ENCODE measurements at regions not wholly inside any gene's neighbourhood (a gene's known extent, or its start where the extent isn't known, plus 50 kb on each side); places are given as distances from the start of the nearest gene placed in this dataset.

- Mint-ChIP-seq H3K4me3 (no peak overlapping the region), H3K36me3 (no peaks in the 10 kb centered on the region), H3K27ac (no peak overlapping the region), H3K4me1 (no peaks in the 10 kb centered on the region), H3K27me3 (peaks cover 0 to 4% (median 0%) of the 10 kb centered on the region in 5 donors), H3K9me3 (peaks cover 0 to 6% (median 0%) of the 10 kb centered on the region in 11 donors)
- Histone ChIP-seq H3K27me3 (ENCODE audit: control insufficient read depth in 2 of 2, insufficient read depth in 2 of 2, low read length in 2 of 2) (peaks cover 0 to 4% of the 10 kb centered on the region in 2 donors), H3K27ac (ENCODE audit: low read depth, low read length) (no peak overlapping the region), H3K36me3 (ENCODE audit: control insufficient read depth in 2 of 3, insufficient read depth in 3 of 3, low read length in 3 of 3) (no peaks in the 10 kb centered on the region), H3K9me3 (ENCODE audit: control insufficient read depth in 2 of 3, low read length in 3 of 3) (no peaks in the 10 kb centered on the region), H3K4me1 (ENCODE audit: control insufficient read depth in 2 of 2, insufficient read depth in 2 of 2, low read length in 2 of 2) (no peaks in the 10 kb centered on the region), H3K4me3 (ENCODE audit: low read length) (no peak overlapping the region)
- intact Hi-C loops (cut with micrococcal nuclease), result no loop called here
- ChIA-PET CTCF (no interaction called here), POLR2A (no interaction called here)
- ATAC-seq, result no peak
- DNase-seq, result no peak
Observed at GRCh38 chr18:78527984-78528383, 451.6 kb upstream of the SALL3 start.

- no peaks in the 10 kb centered on the region for H3K36me3 ChIP-seq (ENCODE audit: control insufficient read depth in 2 of 3, insufficient read depth in 3 of 3, low read length in 3 of 3)
- DNase-seq, result no peak
- Mint-ChIP-seq H3K4me3 (no peak overlapping the region), H3K36me3 (no peaks in the 10 kb centered on the region), H3K27me3 (peaks cover 0 to 4% (median 0%) of the 10 kb centered on the region in 5 donors), H3K27ac (no peak overlapping the region), H3K9me3 (peaks cover 0 to 3% (median 0%) of the 10 kb centered on the region in 11 donors), H3K4me1 (no peaks in the 10 kb centered on the region)
- POLR2A ChIA-PET, result no interaction called here
- no peaks in the 10 kb centered on the region for H3K9me3 ChIP-seq (ENCODE audit: control insufficient read depth in 2 of 3, low read length in 3 of 3)
- H3K4me3 ChIP-seq (ENCODE audit: low read length), result no peak overlapping the region
- intact Hi-C loops (cut with micrococcal nuclease), result no loop called here
- ATAC-seq, result no peak
- no peaks in the 10 kb centered on the region for H3K4me1 ChIP-seq (ENCODE audit: control insufficient read depth in 2 of 2, insufficient read depth in 2 of 2, low read length in 2 of 2)
- no peak overlapping the region for H3K27ac ChIP-seq (ENCODE audit: low read depth, low read length)
- CTCF ChIA-PET, result no interaction called here
- H3K27me3 ChIP-seq (ENCODE audit: control insufficient read depth in 2 of 2, insufficient read depth in 2 of 2, low read length in 2 of 2), result peaks cover 0 to 4% of the 10 kb centered on the region in 2 donors
Observed at GRCh38 chr18:78528411-78529258, 451.0 kb upstream of the SALL3 start.

GRCh38 chr18:78531637-78532036 lies 448.0 kb upstream of the SALL3 start:
- H3K27me3 ChIP-seq (ENCODE audit: control insufficient read depth in 2 of 2, insufficient read depth in 2 of 2, low read length in 2 of 2), result peaks cover 0 to 4% of the 10 kb centered on the region in 2 donors
- no peak overlapping the region for H3K27ac Mint-ChIP-seq
- H3K4me1 Mint-ChIP-seq, result no peaks in the 10 kb centered on the region
- no peak overlapping the region for H3K27ac ChIP-seq (ENCODE audit: low read depth, low read length)
- no peaks in the 10 kb centered on the region for H3K36me3 ChIP-seq (ENCODE audit: control insufficient read depth in 2 of 3, insufficient read depth in 3 of 3, low read length in 3 of 3)
- H3K4me3 ChIP-seq (ENCODE audit: low read length), result no peak overlapping the region
- H3K4me3 Mint-ChIP-seq, result no peak overlapping the region
- intact Hi-C loops (cut with micrococcal nuclease), result no loop called here
- H3K9me3 Mint-ChIP-seq, result peaks cover 0 to 4% (median 0%) of the 10 kb centered on the region in 11 donors
- no peaks in the 10 kb centered on the region for H3K4me1 ChIP-seq (ENCODE audit: control insufficient read depth in 2 of 2, insufficient read depth in 2 of 2, low read length in 2 of 2)
- peaks cover 4 to 15% (median 7%) of the 10 kb centered on the region in 5 donors for H3K27me3 Mint-ChIP-seq
- DNase-seq (no peak), ATAC-seq (no peak)
- no peaks in the 10 kb centered on the region for H3K9me3 ChIP-seq (ENCODE audit: control insufficient read depth in 2 of 3, low read length in 3 of 3)
- H3K36me3 Mint-ChIP-seq, result no peaks in the 10 kb centered on the region
- CTCF ChIA-PET, result no interaction called here
- POLR2A ChIA-PET, result no interaction called here

GRCh38 chr18:78538669-78539440 lies 440.8 kb upstream of the SALL3 start:
- peaks cover 0 to 14% (median 4%) of the 10 kb centered on the region in 7 donors for H3K4me1 Mint-ChIP-seq
- H3K27ac Mint-ChIP-seq, result no peak overlapping the region
- no peaks in the 10 kb centered on the region for H3K36me3 Mint-ChIP-seq
- H3K9me3 Mint-ChIP-seq, result peaks cover 0 to 2% (median 0%) of the 10 kb centered on the region in 11 donors
- DNase-seq (no peak), ATAC-seq (no peak)
- H3K4me3 Mint-ChIP-seq, result no peak overlapping the region
- peaks cover 4 to 16% (median 6%) of the 10 kb centered on the region in 5 donors for H3K27me3 Mint-ChIP-seq
- Histone ChIP-seq H3K4me3 (ENCODE audit: low read length) (no peak overlapping the region), H3K4me1 (ENCODE audit: control insufficient read depth in 2 of 2, insufficient read depth in 2 of 2, low read length in 2 of 2) (no peaks in the 10 kb centered on the region), H3K27ac (ENCODE audit: low read depth, low read length) (no peak overlapping the region), H3K9me3 (ENCODE audit: control insufficient read depth in 2 of 3, low read length in 3 of 3) (no peaks in the 10 kb centered on the region), H3K36me3 (ENCODE audit: control insufficient read depth in 2 of 3, insufficient read depth in 3 of 3, low read length in 3 of 3) (no peaks in the 10 kb centered on the region), H3K27me3 (ENCODE audit: control insufficient read depth in 2 of 2, insufficient read depth in 2 of 2, low read length in 2 of 2) (no peaks in the 10 kb centered on the region)
- POLR2A ChIA-PET, result no interaction called here
- intact Hi-C loops (cut with micrococcal nuclease), result no loop called here
- CTCF ChIA-PET, result no interaction called here

GRCh38 chr18:78540636-78541529 lies 438.7 kb upstream of the SALL3 start:
- H3K27me3 ChIP-seq (ENCODE audit: control insufficient read depth in 2 of 2, insufficient read depth in 2 of 2, low read length in 2 of 2), result no peaks in the 10 kb centered on the region
- ChIA-PET POLR2A (no interaction called here), CTCF (no interaction called here)
- Mint-ChIP-seq H3K4me3 (no peak overlapping the region), H3K36me3 (no peaks in the 10 kb centered on the region), H3K27ac (peak overlapping the region in 1 of 9 donors; percentile 34), H3K9me3 (peaks cover 0 to 2% (median 0%) of the 10 kb centered on the region in 11 donors), H3K27me3 (peaks cover 0 to 14% (median 0%) of the 10 kb centered on the region in 5 donors), H3K4me1 (peaks cover 0 to 14% (median 4%) of the 10 kb centered on the region in 7 donors)
- ATAC-seq, result no peak
- H3K27ac ChIP-seq (ENCODE audit: low read depth, low read length), result no peak overlapping the region
- no peak for DNase-seq
- intact Hi-C loops (cut with micrococcal nuclease), result no loop called here
- H3K4me3 ChIP-seq (ENCODE audit: low read length), result no peak overlapping the region
- no peaks in the 10 kb centered on the region for H3K36me3 ChIP-seq (ENCODE audit: control insufficient read depth in 2 of 3, insufficient read depth in 3 of 3, low read length in 3 of 3)
- H3K9me3 ChIP-seq (ENCODE audit: control insufficient read depth in 2 of 3, low read length in 3 of 3), result no peaks in the 10 kb centered on the region
- H3K4me1 ChIP-seq (ENCODE audit: control insufficient read depth in 2 of 2, insufficient read depth in 2 of 2, low read length in 2 of 2), result no peaks in the 10 kb centered on the region

GRCh38 chr18:78542204-78542603 lies 437.4 kb upstream of the SALL3 start:
- Mint-ChIP-seq H3K27ac (no peak overlapping the region), H3K9me3 (peaks cover 0 to 5% (median 0%) of the 10 kb centered on the region in 11 donors), H3K4me3 (no peak overlapping the region), H3K4me1 (peaks cover 0 to 14% (median 4%) of the 10 kb centered on the region in 7 donors), H3K27me3 (peaks cover 0 to 7% (median 0%) of the 10 kb centered on the region in 5 donors), H3K36me3 (no peaks in the 10 kb centered on the region)
- Histone ChIP-seq H3K4me3 (ENCODE audit: low read length) (no peak overlapping the region), H3K4me1 (ENCODE audit: control insufficient read depth in 2 of 2, insufficient read depth in 2 of 2, low read length in 2 of 2) (no peaks in the 10 kb centered on the region), H3K36me3 (ENCODE audit: control insufficient read depth in 2 of 3, insufficient read depth in 3 of 3, low read length in 3 of 3) (no peaks in the 10 kb centered on the region), H3K9me3 (ENCODE audit: control insufficient read depth in 2 of 3, low read length in 3 of 3) (no peaks in the 10 kb centered on the region), H3K27ac (ENCODE audit: low read depth, low read length) (no peak overlapping the region), H3K27me3 (ENCODE audit: control insufficient read depth in 2 of 2, insufficient read depth in 2 of 2, low read length in 2 of 2) (no peaks in the 10 kb centered on the region)
- DNase-seq (no peak), ATAC-seq (peak; percentile 36)
- POLR2A ChIA-PET, result no interaction called here
- CTCF ChIA-PET, result no interaction called here
- intact Hi-C loops (cut with micrococcal nuclease), result no loop called here
